Dendritic cell treated with granulocyte-macrophage colony-stimulating factor and Interleukin-4, amounts not matched to agents 40 ng/mL and 50 ng/mL, for 4 days (primary cell): ENCODE measurements at regions not wholly inside any gene's neighbourhood (a gene's known extent, or its start where the extent isn't known, plus 50 kb on each side); places are given as distances from the start of the nearest gene placed in this dataset.
"Not testable (repeated sequence)": the region's sequence is repeated elsewhere in the genome, so short reads cannot be mapped to it uniquely, and the experiment has no call there.

Experiments used
- H3K27ac Mint-ChIP-seq: one replicate; pipeline ENCODE4 v1.8.0; 2022; ENCODE audit warnings: mild to moderate bottlenecking, mixed read lengths
- H3K27me3 Mint-ChIP-seq: one replicate; pipeline ENCODE4 v1.8.0; 2022; ENCODE audit warnings: mild to moderate bottlenecking, mixed read lengths
- H3K36me3 Mint-ChIP-seq: one replicate; pipeline ENCODE4 v1.8.0; 2022; ENCODE audit warnings: low read depth, mixed read lengths
- H3K4me1 Mint-ChIP-seq: one replicate; pipeline ENCODE4 v1.8.0; 2022; ENCODE audit warnings: low read depth, mixed read lengths
- H3K4me3 Mint-ChIP-seq: one replicate; pipeline ENCODE4 v1.8.0; 2022; ENCODE audit warnings: mild to moderate bottlenecking, moderate library complexity, mixed read lengths
- H3K9me3 Mint-ChIP-seq: one replicate; pipeline ENCODE4 v1.8.0; 2022; ENCODE audit warnings: mixed read lengths
- intact Hi-C: fragments of 100-400 bp; cut with micrococcal nuclease; formaldehyde crosslinking; loops from one replicate; pipeline ENCODE4 v1.15.0; 2022

GRCh38 chr3:115279939-115280338 lies 132.9 kb upstream of the ZBTB20 start:
- no peaks in the 10 kb centered on the region for H3K27me3 Mint-ChIP-seq
- no peaks in the 10 kb centered on the region for H3K9me3 Mint-ChIP-seq
- intact Hi-C loops: no loop called here
- no peak overlapping the region for H3K27ac Mint-ChIP-seq
- no peaks in the 10 kb centered on the region for H3K36me3 Mint-ChIP-seq
- H3K4me3 Mint-ChIP-seq: no peak overlapping the region
- peaks cover 46% of the 10 kb centered on the region for H3K4me1 Mint-ChIP-seq

GRCh38 chr3:115280506-115280905 lies 133.4 kb upstream of the ZBTB20 start:
- H3K27me3 Mint-ChIP-seq: no peaks in the 10 kb centered on the region
- H3K4me1 Mint-ChIP-seq: peaks cover 44% of the 10 kb centered on the region
- intact Hi-C loops: no loop called here
- no peaks in the 10 kb centered on the region for H3K9me3 Mint-ChIP-seq
- H3K4me3 Mint-ChIP-seq: no peak overlapping the region
- H3K36me3 Mint-ChIP-seq: no peaks in the 10 kb centered on the region
- H3K27ac Mint-ChIP-seq: no peak overlapping the region

GRCh38 chr3:115281697-115282675 lies 134.9 kb upstream of the ZBTB20 start:
- Mint-ChIP-seq H3K9me3 (no peaks in the 10 kb centered on the region), H3K36me3 (no peaks in the 10 kb centered on the region), H3K4me1 (peaks cover 41% of the 10 kb centered on the region), H3K4me3 (no peak overlapping the region), H3K27ac (no peak overlapping the region), H3K27me3 (no peaks in the 10 kb centered on the region)
- intact Hi-C loops: no loop called here

- Mint-ChIP-seq H3K27me3 (no peaks in the 10 kb centered on the region), H3K9me3 (no peaks in the 10 kb centered on the region), H3K4me1 (peaks cover 23% of the 10 kb centered on the region), H3K27ac (no peak overlapping the region), H3K4me3 (no peak overlapping the region), H3K36me3 (no peaks in the 10 kb centered on the region)
- intact Hi-C loops: no loop called here
These were observed 137.9 kb upstream of the ZBTB20 start for GRCh38 chr3:115284980-115285379.

- H3K36me3 Mint-ChIP-seq: no peaks in the 10 kb centered on the region
- H3K27me3 Mint-ChIP-seq: no peaks in the 10 kb centered on the region
- intact Hi-C loops: no loop called here
- H3K4me3 Mint-ChIP-seq: no peak overlapping the region
- H3K9me3 Mint-ChIP-seq: no peaks in the 10 kb centered on the region
- peaks cover 10% of the 10 kb centered on the region for H3K4me1 Mint-ChIP-seq
- H3K27ac Mint-ChIP-seq: no peak overlapping the region
These were observed 139.6 kb upstream of the ZBTB20 start for GRCh38 chr3:115286529-115287197.

GRCh38 chr3:115287198-115287597 lies 140.1 kb upstream of the ZBTB20 start:
- Mint-ChIP-seq H3K27me3 (no peaks in the 10 kb centered on the region), H3K4me3 (no peak overlapping the region), H3K36me3 (no peaks in the 10 kb centered on the region), H3K27ac (no peak overlapping the region), H3K9me3 (no peaks in the 10 kb centered on the region), H3K4me1 (peaks cover 7% of the 10 kb centered on the region)
- intact Hi-C loops: no loop called here

- Mint-ChIP-seq H3K27me3 (no peaks in the 10 kb centered on the region), H3K9me3 (no peaks in the 10 kb centered on the region), H3K4me3 (no peak overlapping the region), H3K27ac (no peak overlapping the region), H3K36me3 (no peaks in the 10 kb centered on the region), H3K4me1 (no peaks in the 10 kb centered on the region)
- intact Hi-C loops: no loop called here
These were observed 145.0 kb upstream of the ZBTB20 start for GRCh38 chr3:115292131-115292530.

- intact Hi-C loops: no loop called here
- Mint-ChIP-seq H3K4me3 (no peak overlapping the region), H3K27me3 (no peaks in the 10 kb centered on the region), H3K9me3 (no peaks in the 10 kb centered on the region), H3K27ac (no peak overlapping the region), H3K36me3 (no peaks in the 10 kb centered on the region), H3K4me1 (no peaks in the 10 kb centered on the region)
These were observed 145.6 kb upstream of the ZBTB20 start for GRCh38 chr3:115292677-115293165.

- Mint-ChIP-seq H3K27me3 (no peaks in the 10 kb centered on the region), H3K4me3 (no peak overlapping the region), H3K9me3 (no peaks in the 10 kb centered on the region), H3K36me3 (no peaks in the 10 kb centered on the region), H3K4me1 (no peaks in the 10 kb centered on the region), H3K27ac (no peak overlapping the region)
- intact Hi-C loops: no loop called here
These were observed 146.2 kb upstream of the ZBTB20 start for GRCh38 chr3:115293321-115293720.

GRCh38 chr3:115301364-115301860 lies 154.3 kb upstream of the ZBTB20 start:
- H3K36me3 Mint-ChIP-seq: no peaks in the 10 kb centered on the region
- no peak overlapping the region for H3K4me3 Mint-ChIP-seq
- H3K9me3 Mint-ChIP-seq: peaks cover 10% of the 10 kb centered on the region
- H3K4me1 Mint-ChIP-seq: no peaks in the 10 kb centered on the region
- no peaks in the 10 kb centered on the region for H3K27me3 Mint-ChIP-seq
- intact Hi-C loops: no loop called here
- no peak overlapping the region for H3K27ac Mint-ChIP-seq

GRCh38 chr3:115317953-115318352 lies 170.9 kb upstream of the ZBTB20 start:
- H3K36me3 Mint-ChIP-seq, H3K27ac Mint-ChIP-seq, intact Hi-C loops, H3K4me1 Mint-ChIP-seq, H3K27me3 Mint-ChIP-seq, H3K4me3 Mint-ChIP-seq: not testable (repeated sequence)
- peaks cover 13% of the 10 kb centered on the region for H3K9me3 Mint-ChIP-seq

- Mint-ChIP-seq H3K4me3 (no peak overlapping the region), H3K4me1 (no peaks in the 10 kb centered on the region), H3K36me3 (no peaks in the 10 kb centered on the region), H3K27me3 (no peaks in the 10 kb centered on the region), H3K27ac (no peak overlapping the region), H3K9me3 (peaks cover 22% of the 10 kb centered on the region)
- intact Hi-C loops: no loop called here
These were observed 174.3 kb upstream of the ZBTB20 start for GRCh38 chr3:115321400-115321805.

- H3K9me3 Mint-ChIP-seq: peaks cover 22% of the 10 kb centered on the region
- no peak overlapping the region for H3K4me3 Mint-ChIP-seq
- no peak overlapping the region for H3K27ac Mint-ChIP-seq
- no peaks in the 10 kb centered on the region for H3K4me1 Mint-ChIP-seq
- H3K36me3 Mint-ChIP-seq: no peaks in the 10 kb centered on the region
- H3K27me3 Mint-ChIP-seq: no peaks in the 10 kb centered on the region
- intact Hi-C loops: no loop called here
These were observed 175.8 kb upstream of the ZBTB20 start for GRCh38 chr3:115322901-115323300.

- Mint-ChIP-seq H3K27me3 (no peaks in the 10 kb centered on the region), H3K4me1 (no peaks in the 10 kb centered on the region), H3K4me3 (no peak overlapping the region), H3K9me3 (peaks cover 17% of the 10 kb centered on the region), H3K27ac (no peak overlapping the region), H3K36me3 (no peaks in the 10 kb centered on the region)
- intact Hi-C loops: no loop called here
These were observed 176.3 kb upstream of the ZBTB20 start for GRCh38 chr3:115323380-115323779.
